K562 (cell line): ENCODE measurements at regions not wholly inside any gene's neighbourhood (a gene's known extent, or its start where the extent isn't known, plus 50 kb on each side); places are given as distances from the start of the nearest gene placed in this dataset.

Source experiments
- ARID2 ChIP-seq: fragments of 450-650 bp; IDR thresholded peaks from 2 replicates; pipeline ENCODE4 v1.6.1; 2017; ENCODE audit warnings: antibody characterized with exemption, mild to moderate bottlenecking
- ATF7 ChIP-seq: fragments of 450-650 bp; IDR thresholded peaks from 2 replicates; pipeline ENCODE4 v1.7.1; 2014; ENCODE audit warnings: mild to moderate bottlenecking, moderate library complexity
- C11orf30 ChIP-seq: fragments of 450-650 bp; IDR thresholded peaks from 2 replicates; pipeline ENCODE4 v1.6.1; 2016; ENCODE audit warnings: low read depth, mild to moderate bottlenecking
- FUS ChIP-seq: fragments of 200-400 bp; formaldehyde crosslinking; optimal IDR thresholded peaks from 2 replicates; pipeline ENCODE3; 2017; ENCODE audit warnings: low read depth, low read length
- HSF4 ChIP-seq: fragments of 250-450 bp; sonication (Bioruptor Pico); IDR thresholded peaks from 2 replicates; pipeline ENCODE4 v2.1.2; 2022; ENCODE audit warnings: mild to moderate bottlenecking, moderate library complexity, borderline replicate concordance
- MECOM ChIP-seq: fragments of 250-450 bp; sonication (Bioruptor Pico); IDR thresholded peaks from 2 replicates; pipeline ENCODE4 v1.8.0; 2022; ENCODE audit warnings: inconsistent platforms
- NFE2 ChIP-seq: IDR thresholded peaks from 2 replicates; pipeline ENCODE4 v1.6.1; 2014; ENCODE audit warnings: antibody characterized with exemption, low read depth
- SMAD1 ChIP-seq: fragments of 150-350 bp; IDR thresholded peaks from 2 replicates; pipeline ENCODE4 v1.6.1; 2014; ENCODE audit warnings: low read length, low read depth; ENCODE audit not compliant: partially characterized antibody
- ZFX ChIP-seq: sonication (generic); formaldehyde crosslinking; IDR thresholded peaks from 2 replicates; pipeline ENCODE4 v1.8.0; 2022; ENCODE audit warnings: mild to moderate bottlenecking, missing genetic modification reagents, moderate library complexity
- ZNF316 ChIP-seq: fragments of 450-650 bp; IDR thresholded peaks from 2 replicates; pipeline ENCODE4 v1.6.1; 2016
- ZNF699 ChIP-seq: fragments of 250-450 bp; sonication (Bioruptor Pico); IDR thresholded peaks from 2 replicates; pipeline ENCODE4 v1.8.0; 2021; ENCODE audit warnings: mild to moderate bottlenecking, moderate library complexity; ENCODE audit not compliant: insufficient replicate concordance
- TF ChIP-seq, protein P1 (sequence below): fragments of 450-650 bp; IDR thresholded peaks from 2 replicates; pipeline ENCODE4 v1.6.1; 2016
- TF ChIP-seq, protein P2 (sequence below): fragments of 450-650 bp; IDR thresholded peaks from 2 replicates; pipeline ENCODE4 v1.6.1; 2014; ENCODE audit warnings: low read depth, mild to moderate bottlenecking, moderate library complexity, borderline replicate concordance
- TF ChIP-seq, protein P3 (sequence below), 2 experiments: fragments of 450-650 bp in 1 of 2; sonication (generic) in 1 of 2; formaldehyde crosslinking; conservative IDR thresholded peaks; 2 replicates each; pipeline versions ENCODE4 v1.4.0 to v1.8.1; 2020 to 2022; ENCODE audit warnings: mild to moderate bottlenecking in 1 of 2, missing genetic modification reagents in 1 of 2

DNA sequence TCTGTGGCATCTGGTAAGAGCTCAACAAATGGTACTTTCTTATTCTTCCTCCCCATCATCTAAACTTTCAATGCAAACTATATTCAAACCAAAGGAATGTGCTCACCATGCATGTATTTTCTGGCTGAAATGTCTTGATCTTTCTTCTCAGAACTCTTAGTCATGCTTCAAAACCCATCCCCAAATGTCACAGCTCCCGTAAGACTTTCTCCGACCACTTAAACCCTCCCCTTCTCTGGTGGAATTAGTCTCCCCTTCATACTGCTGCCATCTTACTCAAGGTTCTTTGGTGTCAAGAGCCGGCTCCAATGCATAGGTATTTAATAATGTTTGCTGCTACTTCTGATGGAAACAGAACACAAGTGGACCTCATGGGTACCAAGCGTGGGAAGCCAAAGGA lies 538.1 kb downstream of the MATN1 start (continued):
- TF ChIP-seq, protein P1, sequence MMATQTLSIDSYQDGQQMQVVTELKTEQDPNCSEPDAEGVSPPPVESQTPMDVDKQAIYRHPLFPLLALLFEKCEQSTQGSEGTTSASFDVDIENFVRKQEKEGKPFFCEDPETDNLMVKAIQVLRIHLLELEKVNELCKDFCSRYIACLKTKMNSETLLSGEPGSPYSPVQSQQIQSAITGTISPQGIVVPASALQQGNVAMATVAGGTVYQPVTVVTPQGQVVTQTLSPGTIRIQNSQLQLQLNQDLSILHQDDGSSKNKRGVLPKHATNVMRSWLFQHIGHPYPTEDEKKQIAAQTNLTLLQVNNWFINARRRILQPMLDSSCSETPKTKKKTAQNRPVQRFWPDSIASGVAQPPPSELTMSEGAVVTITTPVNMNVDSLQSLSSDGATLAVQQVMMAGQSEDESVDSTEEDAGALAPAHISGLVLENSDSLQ: peak; percentile 30; the same call in 1 of the 2 replicates
- TF ChIP-seq MECOM (no peak), ATF7 (no peak), NFE2 (0 out of 2 replicates have a peak, but pooled peaks have one; percentile 32), HSF4 (CRISPR knock-in tag) (no peak), ZNF316 (peak; percentile 45), FUS (no peak), ZNF699 (CRISPR knock-in tag) (no peak), C11orf30 (peak; percentile 71), ZFX (no peak), ARID2 (no peak), SMAD1 (no peak)
- TF ChIP-seq, protein P2, sequence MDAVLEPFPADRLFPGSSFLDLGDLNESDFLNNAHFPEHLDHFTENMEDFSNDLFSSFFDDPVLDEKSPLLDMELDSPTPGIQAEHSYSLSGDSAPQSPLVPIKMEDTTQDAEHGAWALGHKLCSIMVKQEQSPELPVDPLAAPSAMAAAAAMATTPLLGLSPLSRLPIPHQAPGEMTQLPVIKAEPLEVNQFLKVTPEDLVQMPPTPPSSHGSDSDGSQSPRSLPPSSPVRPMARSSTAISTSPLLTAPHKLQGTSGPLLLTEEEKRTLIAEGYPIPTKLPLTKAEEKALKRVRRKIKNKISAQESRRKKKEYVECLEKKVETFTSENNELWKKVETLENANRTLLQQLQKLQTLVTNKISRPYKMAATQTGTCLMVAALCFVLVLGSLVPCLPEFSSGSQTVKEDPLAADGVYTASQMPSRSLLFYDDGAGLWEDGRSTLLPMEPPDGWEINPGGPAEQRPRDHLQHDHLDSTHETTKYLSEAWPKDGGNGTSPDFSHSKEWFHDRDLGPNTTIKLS: no peak
- TF ChIP-seq, protein P3, sequence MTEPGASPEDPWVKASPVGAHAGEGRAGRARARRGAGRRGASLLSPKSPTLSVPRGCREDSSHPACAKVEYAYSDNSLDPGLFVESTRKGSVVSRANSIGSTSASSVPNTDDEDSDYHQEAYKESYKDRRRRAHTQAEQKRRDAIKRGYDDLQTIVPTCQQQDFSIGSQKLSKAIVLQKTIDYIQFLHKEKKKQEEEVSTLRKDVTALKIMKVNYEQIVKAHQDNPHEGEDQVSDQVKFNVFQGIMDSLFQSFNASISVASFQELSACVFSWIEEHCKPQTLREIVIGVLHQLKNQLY (CRISPR knock-in tag; conservative IDR thresholded peaks at IDR 0.05): no peak
